ELF-1 (cell line): ENCODE measurements at regions not wholly inside any gene's neighbourhood (a gene's known extent, or its start where the extent isn't known, plus 50 kb on each side); places are given as distances from the start of the nearest gene placed in this dataset.

Source experiments
- DNase-seq: peaks from one replicate; pipeline ENCODE4 v3.0.0-alpha.2; 2016; ENCODE audit warnings: low read depth, low spot score

- DNase-seq = no peak
These were observed 568.7 kb upstream of the MARCKS start for GRCh38 chr6:113288409-113288808.

DNA sequence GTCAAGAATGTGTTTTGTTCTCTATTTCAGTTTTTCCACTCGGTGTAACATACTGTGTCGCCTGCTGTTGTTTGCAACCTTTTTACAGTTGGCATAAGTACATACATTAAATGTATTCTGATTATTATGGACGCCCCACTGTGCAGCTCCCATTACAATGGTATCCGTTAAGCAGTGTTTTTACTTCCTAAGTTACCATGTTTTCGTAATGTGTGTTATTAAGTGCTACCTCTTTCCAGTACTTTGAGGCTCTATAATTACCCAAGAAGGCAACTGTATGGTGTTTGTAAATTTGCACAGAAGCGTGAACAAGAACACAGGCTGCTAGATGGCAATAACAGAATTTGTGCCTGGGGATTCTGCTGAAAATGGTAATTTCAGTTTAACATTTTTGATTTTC lies 568.0 kb upstream of the MARCKS start:
- no peak for DNase-seq

GRCh38 chr6:113290684-113291083 lies 566.5 kb upstream of the MARCKS start:
- no peak for DNase-seq

DNA sequence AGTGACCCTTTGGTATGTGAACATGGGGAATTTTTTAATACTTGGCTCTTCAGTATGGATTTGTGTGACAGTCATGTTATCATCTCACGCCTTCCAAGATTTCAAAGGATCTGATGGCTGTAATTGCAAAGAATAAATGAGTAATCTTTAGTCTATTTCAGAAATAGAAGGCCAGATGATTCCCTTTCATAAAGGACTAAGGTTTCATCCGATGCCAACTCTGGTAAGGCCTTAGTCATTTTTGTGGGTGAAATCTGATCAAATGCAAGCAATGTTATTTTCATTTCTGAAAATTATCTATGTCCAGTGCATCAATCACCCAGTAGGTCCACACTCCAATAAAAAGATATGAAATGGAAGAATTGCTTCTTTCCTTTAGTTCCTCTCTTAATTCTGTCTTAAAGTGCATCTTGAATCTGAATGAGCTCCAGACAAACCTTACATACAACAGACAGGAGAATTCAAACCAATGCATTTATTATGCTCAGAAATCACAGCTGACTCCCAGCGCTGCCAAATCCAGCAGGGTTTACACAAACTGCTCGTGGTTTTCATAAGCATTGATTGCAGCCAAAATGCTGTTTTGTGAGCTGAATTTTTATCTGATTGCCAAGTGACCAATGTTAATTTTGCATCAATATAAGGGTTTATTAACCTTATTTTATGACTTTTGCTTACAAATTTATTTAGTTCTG lies 565.2 kb upstream of the MARCKS start:
- no peak for DNase-seq

DNA sequence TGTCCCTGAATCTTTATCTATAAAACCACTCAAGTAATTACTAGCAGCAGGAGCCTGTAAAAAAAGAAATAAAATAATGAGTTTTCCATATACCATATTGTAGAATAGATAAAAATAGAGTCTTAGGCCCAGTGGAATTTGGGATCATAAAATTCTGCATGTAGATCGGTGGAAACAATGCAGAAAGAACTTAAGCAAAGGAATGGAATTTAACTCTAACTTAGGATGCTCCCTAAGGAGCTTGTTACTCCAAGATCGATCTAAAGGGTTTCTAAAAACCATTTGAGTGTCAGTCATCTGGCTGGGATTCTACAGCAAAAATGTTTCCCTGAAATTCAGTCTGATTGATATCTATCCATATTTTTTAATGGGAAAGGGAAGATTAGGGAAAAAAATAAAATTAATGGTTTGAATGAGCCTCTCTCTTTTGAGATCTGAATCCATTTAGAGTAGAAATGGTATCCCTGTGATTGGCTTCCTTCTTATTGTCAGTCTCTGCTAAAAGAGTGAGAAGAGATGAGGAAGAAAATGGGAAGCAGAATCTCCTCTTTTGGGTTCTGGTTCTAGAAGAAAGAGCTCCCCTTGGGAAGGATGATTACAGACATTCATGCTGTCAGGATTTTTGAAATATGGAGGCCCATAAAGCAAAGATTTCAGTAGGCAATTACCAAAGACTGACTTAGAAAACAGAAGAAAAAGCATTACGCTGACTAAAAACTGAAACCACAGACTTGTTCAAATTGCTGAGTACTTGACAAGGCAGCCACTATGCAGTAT lies 564.3 kb upstream of the MARCKS start:
- DNase-seq = no peak

GRCh38 chr6:113293423-113293740 lies 563.8 kb upstream of the MARCKS start:
- no peak for DNase-seq

- no peak for DNase-seq
These were observed 557.6 kb upstream of the MARCKS start for GRCh38 chr6:113299531-113299930.

- no peak for DNase-seq
These were observed 555.5 kb upstream of the MARCKS start for GRCh38 chr6:113301651-113302050.

GRCh38 chr6:113304116-113304515 lies 553.0 kb upstream of the MARCKS start:
- no peak for DNase-seq

DNA sequence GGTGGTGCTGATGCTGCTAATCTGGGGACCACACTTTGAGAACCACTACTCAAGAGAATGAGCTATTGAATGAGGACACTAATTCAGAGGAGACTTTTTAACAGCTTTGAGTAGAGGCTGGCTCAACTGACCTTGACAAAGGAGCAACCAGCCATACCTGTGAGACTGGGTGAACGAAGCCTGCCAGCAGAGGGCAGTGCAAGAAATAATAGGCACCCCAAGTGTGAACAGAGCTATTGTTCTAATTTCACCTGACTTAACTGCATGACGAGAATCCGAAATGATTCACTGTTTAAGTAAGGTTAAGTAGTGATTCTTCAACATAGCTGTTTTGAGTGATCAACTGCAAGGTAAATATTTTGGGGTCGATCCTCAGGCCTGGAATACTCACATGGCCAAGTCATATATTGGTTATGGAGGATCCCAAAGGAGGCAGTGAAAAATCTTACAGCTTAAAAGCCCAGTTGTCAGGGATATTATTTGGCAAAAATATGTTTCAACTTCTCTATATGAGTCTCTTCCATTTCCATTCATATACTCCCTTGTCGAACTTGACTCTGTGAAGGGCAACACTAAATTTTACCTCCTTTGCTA lies 550.5 kb upstream of the MARCKS start:
- DNase-seq = peak; percentile 60

GRCh38 chr6:113308266-113308665 lies 548.9 kb upstream of the MARCKS start:
- DNase-seq = no peak

GRCh38 chr6:113313841-113314240 lies 543.3 kb upstream of the MARCKS start:
- DNase-seq = no peak

- no peak for DNase-seq
These were observed 542.0 kb upstream of the MARCKS start for GRCh38 chr6:113315165-113315564.

DNA sequence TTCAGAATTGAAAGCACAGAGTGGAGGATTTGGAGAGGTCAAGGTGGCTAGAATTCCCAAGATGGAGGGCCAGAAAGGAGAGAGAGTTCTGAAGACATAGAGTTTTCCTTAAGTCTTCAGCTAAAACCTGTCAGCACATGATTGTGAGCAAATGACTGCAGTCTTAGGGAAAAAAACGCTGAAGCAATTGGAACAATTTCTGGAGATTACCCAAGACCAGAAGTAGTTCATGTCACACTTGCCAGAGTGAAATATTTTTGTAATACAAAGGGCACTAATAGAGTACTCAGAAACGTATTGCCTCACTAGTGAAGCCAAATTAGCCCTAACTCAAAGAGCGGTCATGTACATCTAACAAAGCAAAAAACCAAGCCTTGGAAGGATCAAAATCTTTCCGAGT lies 541.3 kb upstream of the MARCKS start:
- DNase-seq = no peak

GRCh38 chr6:113317442-113317841 lies 539.7 kb upstream of the MARCKS start:
- DNase-seq = no peak

DNA sequence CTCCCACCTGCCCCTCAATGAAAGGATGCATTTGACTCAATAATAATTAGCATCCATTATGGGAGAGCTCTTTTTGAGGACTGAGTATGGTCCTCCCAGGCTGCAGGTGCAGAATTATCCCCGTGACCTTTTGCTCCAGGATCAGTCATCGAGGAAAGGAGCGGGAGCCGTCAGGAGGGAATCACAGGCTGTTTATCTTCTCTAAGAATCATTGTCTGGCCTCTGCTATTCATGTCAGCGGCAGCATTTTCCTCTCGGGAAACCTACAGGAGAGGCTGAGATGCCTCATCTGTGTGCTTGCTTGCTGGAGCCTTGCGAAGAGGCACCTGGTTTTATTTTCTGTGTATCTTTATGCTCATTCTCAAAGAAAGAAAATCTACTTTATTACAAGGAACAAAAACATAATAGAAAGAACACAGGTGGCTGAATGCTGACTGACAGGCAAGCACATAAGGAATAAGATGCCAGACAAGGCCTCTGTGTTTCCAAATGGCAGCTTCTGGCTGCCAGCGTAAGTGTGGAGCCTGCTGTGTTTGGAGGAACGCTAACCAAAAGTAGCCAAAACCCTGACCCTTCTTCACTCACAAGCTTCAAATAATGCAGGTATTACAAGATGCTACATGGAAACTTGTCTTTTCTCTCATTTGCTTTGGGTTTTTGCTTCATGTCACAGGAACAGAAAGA lies 539.1 kb upstream of the MARCKS start:
- no peak for DNase-seq

GRCh38 chr6:113318575-113318917 lies 538.6 kb upstream of the MARCKS start:
- no peak for DNase-seq

GRCh38 chr6:113320653-113321052 lies 536.5 kb upstream of the MARCKS start:
- DNase-seq = no peak

DNA sequence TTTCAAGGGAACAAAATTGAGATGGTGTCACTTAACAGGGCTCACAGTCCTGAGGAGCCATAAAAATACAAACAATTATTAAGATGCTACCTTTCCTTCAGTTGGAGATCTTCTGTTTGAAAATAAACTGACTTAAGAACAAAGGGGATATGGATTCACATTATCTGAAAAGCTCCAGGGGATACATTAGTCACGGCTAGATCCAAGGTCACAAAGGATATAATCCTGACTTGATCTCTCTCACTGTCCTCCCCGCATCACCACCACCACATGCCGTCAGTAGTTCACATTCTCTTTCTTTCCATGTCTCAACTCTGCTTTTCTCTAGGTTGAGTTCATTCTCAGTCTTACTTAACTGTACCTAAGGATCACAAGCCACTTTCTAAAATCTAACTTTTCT lies 530.4 kb upstream of the MARCKS start:
- no peak for DNase-seq

GRCh38 chr6:113328886-113329381 lies 528.2 kb upstream of the MARCKS start:
- no peak for DNase-seq

GRCh38 chr6:113329942-113330635 lies 527.1 kb upstream of the MARCKS start:
- DNase-seq = no peak

GRCh38 chr6:113330636-113330946 lies 526.6 kb upstream of the MARCKS start:
- DNase-seq = no peak
